ENCODE measurements at regions not wholly inside any gene's neighbourhood (a gene's known extent, or its start where the extent isn't known, plus 50 kb on each side); places are given as distances from the start of the nearest gene placed in this dataset.

- TF ChIP-seq CTCF (conservative IDR thresholded peaks at IDR 0.05) (no peak), EZH2 (IDR thresholded peaks at IDR 0.05; ENCODE audit: low read depth) (no peak)
Observed at GRCh38 chr2:6412533-6413091, 453.1 kb downstream of the CMPK2 start.

Data from PC-9 (cell line).